ENCODE measurements at regions not wholly inside any gene's neighbourhood (a gene's known extent, or its start where the extent isn't known, plus 50 kb on each side); places are given as distances from the start of the nearest gene placed in this dataset.

- no peak for TF ChIP-seq CTCF (IDR thresholded peaks at IDR 0.05; ENCODE audit: low read depth, low read length, poor library complexity, severe bottlenecking)
- no peak for TF ChIP-seq EZH2phosphoT487 (IDR thresholded peaks at IDR 0.05; ENCODE audit: borderline replicate concordance, low read length)
Observed at GRCh38 chr11:129312730-129313503, 62.7 kb upstream of the BARX2 start.
